GM18508 (cell line): ENCODE measurements at regions not wholly inside any gene's neighbourhood (a gene's known extent, or its start where the extent isn't known, plus 50 kb on each side); places are given as distances from the start of the nearest gene placed in this dataset.
"Not testable (repeated sequence)": the region's sequence is repeated elsewhere in the genome, so short reads cannot be mapped to it uniquely, and the experiment has no call there.

ENCODE experiments used
- ATAC-seq: cut with Tn5 transposase; IDR thresholded peaks from one replicate; pipeline ENCODE4 v1.9.1; 2021; ENCODE audit warnings: moderate number of reproducible peaks; ENCODE audit not compliant: insufficient read depth, unreplicated experiment

GRCh38 chrX:124679199-124679598 is 332.8 kb downstream of the SH2D1A start:
- no peak for ATAC-seq

- ATAC-seq = no peak
Observed at GRCh38 chrX:124680287-124680686, 333.9 kb downstream of the SH2D1A start.

GRCh38 chrX:124690495-124690894 is 344.1 kb downstream of the SH2D1A start:
- no peak for ATAC-seq

- ATAC-seq = no peak
Observed at GRCh38 chrX:124699876-124700275, 353.5 kb downstream of the SH2D1A start.

- no peak for ATAC-seq
Observed at GRCh38 chrX:124717537-124717936, 371.2 kb downstream of the SH2D1A start.

GRCh38 chrX:124719060-124719459 is 372.7 kb downstream of the SH2D1A start:
- no peak for ATAC-seq

- ATAC-seq = no peak
Observed at GRCh38 chrX:124720532-124720931, 374.2 kb downstream of the SH2D1A start.

- ATAC-seq = no peak
Observed at GRCh38 chrX:124725502-124725901, 379.1 kb downstream of the SH2D1A start.

GRCh38 chrX:124726292-124726691 is 379.9 kb downstream of the SH2D1A start:
- ATAC-seq = no peak

- no peak for ATAC-seq
Observed at GRCh38 chrX:124726881-124727280, 380.5 kb downstream of the SH2D1A start.

GRCh38 chrX:124736553-124737270 is 390.3 kb downstream of the SH2D1A start:
- no peak for ATAC-seq

GRCh38 chrX:124737771-124738170 is 391.4 kb downstream of the SH2D1A start:
- no peak for ATAC-seq

- no peak for ATAC-seq
Observed at GRCh38 chrX:124747295-124747694, 400.9 kb downstream of the SH2D1A start.

- no peak for ATAC-seq
Observed at GRCh38 chrX:124764354-124764753, 418.0 kb downstream of the SH2D1A start.

- ATAC-seq = no peak
Observed at GRCh38 chrX:124769166-124769565, 422.8 kb downstream of the SH2D1A start.

- no peak for ATAC-seq
Observed at GRCh38 chrX:124771292-124771691, 424.9 kb downstream of the SH2D1A start.

- ATAC-seq = not testable (repeated sequence)
Observed at GRCh38 chrX:124788253-124788652, 441.9 kb downstream of the SH2D1A start.

GRCh38 chrX:124789874-124790273 is 443.5 kb downstream of the SH2D1A start:
- not testable (repeated sequence) for ATAC-seq

- ATAC-seq = no peak
Observed at GRCh38 chrX:124791492-124792095, 445.2 kb downstream of the SH2D1A start.

- ATAC-seq = no peak
Observed at GRCh38 chrX:124796989-124797388, 450.6 kb downstream of the SH2D1A start.

GRCh38 chrX:124804962-124805361 is 458.6 kb downstream of the SH2D1A start:
- no peak for ATAC-seq

- ATAC-seq = no peak
Observed at GRCh38 chrX:124805486-124805885, 459.1 kb downstream of the SH2D1A start.
